ENCODE measurements at regions not wholly inside any gene's neighbourhood (a gene's known extent, or its start where the extent isn't known, plus 50 kb on each side); places are given as distances from the start of the nearest gene placed in this dataset.
"Not testable (repeated sequence)": the region's sequence is repeated elsewhere in the genome, so short reads cannot be mapped to it uniquely, and the experiment has no call there.

DNA sequence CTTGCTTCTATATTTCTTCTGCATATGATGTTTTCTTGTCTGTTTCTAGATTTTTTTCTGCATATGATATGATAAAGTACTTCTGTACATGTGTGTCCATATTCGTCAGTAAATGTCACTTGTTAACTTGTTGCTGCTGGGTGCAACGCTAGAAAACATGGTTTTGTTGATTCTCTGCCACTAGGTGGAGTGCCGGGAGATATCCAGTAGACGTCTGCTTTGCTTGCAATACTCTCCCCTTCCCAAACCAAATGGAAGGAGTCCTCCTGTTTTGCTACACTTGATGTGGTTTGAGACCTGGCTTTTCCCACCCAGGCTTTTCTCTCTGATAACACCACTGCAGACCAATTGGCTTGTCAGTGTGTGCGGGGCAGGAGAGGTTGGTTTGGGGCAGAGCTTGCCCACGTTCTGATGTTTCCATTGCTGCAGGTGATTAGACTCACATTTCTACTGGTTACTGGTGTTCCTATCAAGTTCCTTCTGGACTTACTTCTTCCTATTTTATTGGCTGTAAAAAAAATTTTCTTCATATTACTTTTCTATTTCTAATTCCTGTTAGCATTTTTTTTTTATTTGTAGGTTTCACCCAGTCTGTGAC is 900.0 kb upstream of the CDH10 start:
- TF ChIP-seq, protein P1, sequence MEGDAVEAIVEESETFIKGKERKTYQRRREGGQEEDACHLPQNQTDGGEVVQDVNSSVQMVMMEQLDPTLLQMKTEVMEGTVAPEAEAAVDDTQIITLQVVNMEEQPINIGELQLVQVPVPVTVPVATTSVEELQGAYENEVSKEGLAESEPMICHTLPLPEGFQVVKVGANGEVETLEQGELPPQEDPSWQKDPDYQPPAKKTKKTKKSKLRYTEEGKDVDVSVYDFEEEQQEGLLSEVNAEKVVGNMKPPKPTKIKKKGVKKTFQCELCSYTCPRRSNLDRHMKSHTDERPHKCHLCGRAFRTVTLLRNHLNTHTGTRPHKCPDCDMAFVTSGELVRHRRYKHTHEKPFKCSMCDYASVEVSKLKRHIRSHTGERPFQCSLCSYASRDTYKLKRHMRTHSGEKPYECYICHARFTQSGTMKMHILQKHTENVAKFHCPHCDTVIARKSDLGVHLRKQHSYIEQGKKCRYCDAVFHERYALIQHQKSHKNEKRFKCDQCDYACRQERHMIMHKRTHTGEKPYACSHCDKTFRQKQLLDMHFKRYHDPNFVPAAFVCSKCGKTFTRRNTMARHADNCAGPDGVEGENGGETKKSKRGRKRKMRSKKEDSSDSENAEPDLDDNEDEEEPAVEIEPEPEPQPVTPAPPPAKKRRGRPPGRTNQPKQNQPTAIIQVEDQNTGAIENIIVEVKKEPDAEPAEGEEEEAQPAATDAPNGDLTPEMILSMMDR (IDR thresholded peaks at IDR 0.05), result peak; percentile 65
- Mint-ChIP-seq H3K27me3 (ENCODE audit: low read depth, poor library complexity) (no peaks in the 10 kb centered on the region), H3K9me3 (no peaks in the 10 kb centered on the region), H3K4me1 (no peaks in the 10 kb centered on the region), H3K27ac (no peak overlapping the region), H3K4me3 (no peak overlapping the region), H3K36me3 (ENCODE audit: low read depth) (no peaks in the 10 kb centered on the region)
- DNase-seq, result peak; percentile 33

DNA sequence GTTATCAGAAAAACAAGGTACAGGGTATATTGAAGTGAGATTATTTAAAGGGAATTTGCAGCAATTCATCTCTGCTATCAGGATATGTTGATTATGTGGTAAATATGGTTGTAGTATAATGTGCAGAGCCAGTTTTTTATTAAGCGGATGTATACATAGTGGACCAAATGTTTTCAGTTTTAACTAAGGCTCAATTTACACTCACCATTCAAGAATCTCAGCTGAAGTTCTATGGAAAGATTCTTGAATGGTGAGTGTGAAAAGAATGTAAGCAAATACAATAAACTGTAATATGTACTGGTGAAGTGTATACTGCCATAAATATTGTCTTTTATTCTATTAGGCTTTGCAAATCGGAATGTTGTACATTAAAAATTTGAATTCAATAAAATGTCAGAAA is 895.9 kb upstream of the CDH10 start:
- Mint-ChIP-seq H3K36me3 (ENCODE audit: low read depth) (no peaks in the 10 kb centered on the region), H3K4me1 (no peaks in the 10 kb centered on the region), H3K27ac (no peak overlapping the region), H3K4me3 (no peak overlapping the region), H3K27me3 (ENCODE audit: low read depth, poor library complexity) (no peaks in the 10 kb centered on the region), H3K9me3 (no peaks in the 10 kb centered on the region)
- DNase-seq, result no peak
- TF ChIP-seq, protein P1 (IDR thresholded peaks at IDR 0.05), result no peak

DNA sequence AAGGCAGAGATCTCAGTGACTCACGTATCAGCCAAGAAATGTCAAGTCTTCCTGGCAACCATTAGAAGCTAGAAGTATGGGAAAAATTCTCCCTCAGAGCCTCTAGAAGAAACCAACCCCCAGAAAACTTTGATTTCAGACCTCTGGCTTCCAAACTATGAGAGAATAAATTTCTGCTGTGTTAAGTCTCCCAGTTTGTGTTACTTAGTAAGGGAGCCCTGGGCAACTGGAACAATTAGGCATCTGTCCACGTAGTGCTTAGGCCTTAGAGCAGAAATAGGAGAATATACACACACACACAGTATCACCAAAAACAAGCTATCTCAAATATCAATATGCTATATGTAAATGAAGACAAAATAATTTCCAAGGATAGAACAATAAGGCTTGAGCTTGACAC is 894.8 kb upstream of the CDH10 start:
- Mint-ChIP-seq H3K36me3 (ENCODE audit: low read depth) (no peaks in the 10 kb centered on the region), H3K9me3 (no peaks in the 10 kb centered on the region), H3K4me3 (no peak overlapping the region), H3K27me3 (ENCODE audit: low read depth, poor library complexity) (no peaks in the 10 kb centered on the region), H3K4me1 (no peaks in the 10 kb centered on the region), H3K27ac (no peak overlapping the region)
- TF ChIP-seq, protein P1 (IDR thresholded peaks at IDR 0.05), result no peak
- DNase-seq, result no peak

DNA sequence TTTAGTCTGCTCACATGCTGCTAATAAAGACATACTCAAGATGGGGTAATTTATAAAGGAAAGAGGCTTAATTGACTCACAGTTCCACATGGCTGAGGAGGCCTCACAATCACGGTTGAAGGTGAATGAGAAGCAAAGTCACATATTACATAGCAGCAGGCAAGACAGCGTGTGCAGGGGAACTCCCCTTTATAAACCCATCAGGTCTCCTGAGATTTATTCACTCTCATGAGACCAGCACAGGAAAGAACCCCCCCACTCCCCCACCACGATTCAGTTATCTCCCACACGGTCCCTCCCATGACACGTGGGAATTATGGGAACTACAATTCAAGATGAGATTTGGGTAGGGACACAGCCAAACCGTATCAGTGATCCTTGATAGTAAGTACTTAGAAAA is 891.7 kb upstream of the CDH10 start:
- H3K36me3 Mint-ChIP-seq (ENCODE audit: low read depth); DNase-seq; H3K27me3 Mint-ChIP-seq (ENCODE audit: low read depth, poor library complexity); H3K4me1 Mint-ChIP-seq; H3K4me3 Mint-ChIP-seq; H3K9me3 Mint-ChIP-seq; H3K27ac Mint-ChIP-seq: not testable (repeated sequence)

DNA sequence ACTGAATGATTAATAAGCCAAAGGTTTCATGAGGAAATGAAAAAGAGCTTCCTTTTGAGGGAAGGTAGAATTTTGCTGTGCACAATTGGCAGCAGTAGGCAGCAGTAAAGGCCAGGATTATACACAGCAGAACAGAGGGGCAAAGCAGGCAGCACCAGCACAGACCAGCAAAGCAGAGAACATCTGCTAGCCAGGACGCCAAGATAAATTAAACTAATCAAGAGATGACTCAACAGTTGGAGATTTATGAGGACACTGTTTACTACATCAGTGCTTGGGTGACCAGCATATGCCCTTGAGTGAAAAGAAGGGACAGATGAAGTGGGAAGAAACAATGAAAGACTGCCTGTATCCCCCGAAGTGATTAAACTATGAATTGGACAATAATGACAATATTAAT is 871.4 kb upstream of the CDH10 start:
- H3K9me3 Mint-ChIP-seq, result no peaks in the 10 kb centered on the region
- no peak overlapping the region for H3K27ac Mint-ChIP-seq
- no peak overlapping the region for H3K4me3 Mint-ChIP-seq
- DNase-seq, result no peak
- H3K27me3 Mint-ChIP-seq (ENCODE audit: low read depth, poor library complexity), result no peaks in the 10 kb centered on the region
- H3K4me1 Mint-ChIP-seq, result peaks cover 16% of the 10 kb centered on the region
- TF ChIP-seq, protein P1 (IDR thresholded peaks at IDR 0.05), result no peak
- H3K36me3 Mint-ChIP-seq (ENCODE audit: low read depth), result no peaks in the 10 kb centered on the region

DNA sequence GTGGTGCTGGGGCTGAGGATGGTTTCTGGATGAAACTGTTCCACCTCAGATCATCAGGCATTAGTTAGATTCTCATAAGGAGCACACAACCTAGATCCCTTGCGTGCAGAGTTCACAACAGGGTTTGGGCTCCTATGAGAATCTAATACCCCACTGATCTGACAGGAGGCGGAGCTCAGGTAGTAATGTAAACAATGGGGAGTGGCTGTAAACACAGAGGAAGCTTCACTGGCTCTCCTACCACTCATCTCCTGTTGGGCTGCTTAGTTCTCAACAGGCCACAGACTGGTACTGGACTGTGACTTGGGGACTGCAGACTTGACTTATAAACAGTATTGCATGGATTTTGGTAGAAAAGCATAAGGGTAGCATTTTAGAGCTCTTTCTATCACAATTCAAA is 870.7 kb upstream of the CDH10 start:
- TF ChIP-seq, protein P1 (IDR thresholded peaks at IDR 0.05), result no peak
- no peaks in the 10 kb centered on the region for H3K36me3 Mint-ChIP-seq (ENCODE audit: low read depth)
- H3K27ac Mint-ChIP-seq, result no peak overlapping the region
- no peaks in the 10 kb centered on the region for H3K9me3 Mint-ChIP-seq
- H3K27me3 Mint-ChIP-seq (ENCODE audit: low read depth, poor library complexity), result no peaks in the 10 kb centered on the region
- no peak for DNase-seq
- H3K4me3 Mint-ChIP-seq, result no peak overlapping the region
- H3K4me1 Mint-ChIP-seq, result peaks cover 16% of the 10 kb centered on the region

DNA sequence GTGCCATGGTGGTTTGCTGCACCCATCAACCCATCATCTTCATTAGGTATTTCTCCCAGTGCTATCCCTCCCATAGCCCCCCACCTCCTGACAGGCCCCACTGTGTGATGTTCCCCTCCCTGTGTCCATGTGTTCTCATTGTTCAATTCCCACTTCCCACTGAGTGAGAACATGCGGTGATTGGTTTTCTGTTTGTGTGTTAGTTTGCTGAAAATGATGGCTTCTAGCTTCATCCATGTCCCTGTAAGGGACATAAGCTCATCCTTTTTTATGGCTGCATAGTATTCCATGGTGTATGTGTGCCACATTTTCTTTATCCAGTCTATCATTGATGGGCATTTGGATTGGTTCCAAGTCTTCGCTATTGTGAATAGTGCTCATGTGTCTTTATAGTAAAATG is 865.9 kb upstream of the CDH10 start:
- H3K4me1 Mint-ChIP-seq, result not testable (repeated sequence)

DNA sequence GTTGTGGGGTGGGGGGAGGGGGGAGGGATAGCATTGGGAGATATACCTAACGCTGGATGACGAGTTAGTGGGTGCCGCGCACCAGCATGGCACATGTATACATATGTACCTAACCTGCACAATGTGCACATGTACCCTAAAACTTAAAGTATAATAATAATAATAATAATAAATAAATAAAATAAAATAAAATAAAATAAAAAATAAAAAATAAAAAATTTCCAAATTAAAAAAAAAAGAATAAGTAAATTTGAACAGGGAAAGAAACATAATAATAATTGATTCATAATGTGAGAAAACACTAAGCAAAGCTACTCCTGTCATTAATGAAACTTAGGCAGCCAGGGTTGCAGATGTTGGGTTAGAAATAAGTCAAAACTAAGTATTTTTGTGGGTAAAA is 863.2 kb upstream of the CDH10 start:
- H3K4me3 Mint-ChIP-seq; DNase-seq; H3K27ac Mint-ChIP-seq; H3K36me3 Mint-ChIP-seq (ENCODE audit: low read depth); H3K27me3 Mint-ChIP-seq (ENCODE audit: low read depth, poor library complexity); H3K9me3 Mint-ChIP-seq; H3K4me1 Mint-ChIP-seq: not testable (repeated sequence)

More for the DNA sequence above, 865.9 kb upstream of the CDH10 start:
- not testable (repeated sequence) for H3K27ac Mint-ChIP-seq; DNase-seq; H3K4me3 Mint-ChIP-seq; H3K36me3 Mint-ChIP-seq (ENCODE audit: low read depth); H3K27me3 Mint-ChIP-seq (ENCODE audit: low read depth, poor library complexity); H3K9me3 Mint-ChIP-seq
